K562 (cell line): ENCODE measurements at regions not wholly inside any gene's neighbourhood (a gene's known extent, or its start where the extent isn't known, plus 50 kb on each side); places are given as distances from the start of the nearest gene placed in this dataset.

Source experiments
- CBFB ChIP-seq: sonication (generic); formaldehyde crosslinking; IDR thresholded peaks from 2 replicates; pipeline ENCODE4 v1.4.0; 2020; ENCODE audit warnings: mild to moderate bottlenecking, missing genetic modification reagents
- CBX1 ChIP-seq: sonication (generic); IDR thresholded peaks from 2 replicates; pipeline ENCODE4 v1.6.1; 2016; ENCODE audit warnings: antibody characterized with exemption, low read depth, mild to moderate bottlenecking
- CREB5 ChIP-seq: fragments of 250-450 bp; sonication (Bioruptor Pico); IDR thresholded peaks from 2 replicates; pipeline ENCODE4 v1.5.0; 2020; ENCODE audit warnings: mild to moderate bottlenecking
- CTCF ChIP-seq, 3 experiments: IDR thresholded peaks in 2 of 3; conservative IDR thresholded peaks in 1 of 3; 2 replicates each; pipeline ENCODE4 v1.5.1; 2011 to 2012; ENCODE audit warnings: low read length in 3 of 3, mild to moderate bottlenecking in 3 of 3, control low read depth in 2 of 3, improper control_type of control experiment in 1 of 3, inconsistent platforms in 1 of 3, low read depth in 1 of 3, mixed read lengths in 1 of 3, moderate library complexity in 1 of 3; ENCODE audit not compliant: insufficient read depth in 2 of 3
- EZH2 ChIP-seq: IDR thresholded peaks from 2 replicates; pipeline ENCODE4 v1.6.1; 2012; ENCODE audit warnings: low read depth, mild to moderate bottlenecking, inconsistent platforms, low read length, borderline replicate concordance
- KLF16 ChIP-seq: IDR thresholded peaks from 2 replicates; pipeline ENCODE4 v1.6.1; 2016; ENCODE audit warnings: antibody characterized with exemption
- POLR2AphosphoS5 ChIP-seq: IDR thresholded peaks from 2 replicates; pipeline ENCODE4 v1.6.1; 2011; ENCODE audit warnings: mild to moderate bottlenecking, low read depth, low read length, moderate library complexity; ENCODE audit not compliant: control insufficient read depth, insufficient read depth
- RUNX1 ChIP-seq: sonication (generic); IDR thresholded peaks from 2 replicates; pipeline ENCODE4 v1.6.1; 2016; ENCODE audit warnings: antibody characterized with exemption, low read depth
- ZBTB49 ChIP-seq: sonication (generic); formaldehyde crosslinking; IDR thresholded peaks from 2 replicates; pipeline ENCODE4 v1.8.0; 2022; ENCODE audit warnings: missing genetic modification reagents, mild to moderate bottlenecking, borderline replicate concordance
- ZNF12 ChIP-seq: sonication (generic); formaldehyde crosslinking; IDR thresholded peaks from 2 replicates; pipeline ENCODE4 v1.4.0; 2020; ENCODE audit warnings: mild to moderate bottlenecking, missing genetic modification reagents
- ZNF77 ChIP-seq: fragments of 250-450 bp; sonication (Bioruptor Pico); IDR thresholded peaks from 2 replicates; pipeline ENCODE4 v1.5.0; 2020
- TF ChIP-seq, protein P1 (sequence below): sonication (generic); formaldehyde crosslinking; IDR thresholded peaks from 2 replicates; pipeline ENCODE4 v1.9.0; 2022; ENCODE audit warnings: mild to moderate bottlenecking, missing genetic modification reagents

GRCh38 chr7:159200421-159200820, 55.8 kb upstream of the VIPR2 start:
- TF ChIP-seq RUNX1 (no peak), EZH2 (no peak), ZNF77 (CRISPR knock-in tag) (no peak), CREB5 (CRISPR knock-in tag) (no peak), KLF16 (no peak), CTCF (IDR thresholded peaks at IDR 0.05 in 2 of 3, conservative IDR thresholded peaks at IDR 0.05 in 1 of 3; ENCODE audit: insufficient read depth in 2 of 3, low read depth in 1 of 3, low read length in 3 of 3) (no peak), CBFB (CRISPR knock-in tag) (no peak), ZNF12 (no peak), POLR2AphosphoS5 (no peak), ZBTB49 (CRISPR knock-in tag) (no peak), CBX1 (no peak)
- TF ChIP-seq, protein P1, sequence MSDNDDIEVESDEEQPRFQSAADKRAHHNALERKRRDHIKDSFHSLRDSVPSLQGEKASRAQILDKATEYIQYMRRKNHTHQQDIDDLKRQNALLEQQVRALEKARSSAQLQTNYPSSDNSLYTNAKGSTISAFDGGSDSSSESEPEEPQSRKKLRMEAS (CRISPR knock-in tag), result no peak
